ENCODE measurements at regions not wholly inside any gene's neighbourhood (a gene's known extent, or its start where the extent isn't known, plus 50 kb on each side); places are given as distances from the start of the nearest gene placed in this dataset.

GRCh38 chrX:117147249-117147648 lies 684.5 kb upstream of the CT83 start:
- DNase-seq (ENCODE audit: low read depth in 1 of 2, low spot score in 2 of 2) (no peak), FAIRE-seq (no peak)
- no peak overlapping the region for H3K4ac ChIP-seq (replicated peaks; ENCODE audit: insufficient read length, low read depth, low read length)
- no peak overlapping the region for H3K4me2 ChIP-seq (ENCODE audit: insufficient read depth in 1 of 2, low read depth in 2 of 2, low read length in 2 of 2)
- no peak overlapping the region for H4K5ac ChIP-seq (ENCODE audit: insufficient read length, low read depth, low read length)
- CTCF ChIA-PET (ENCODE audit: partially characterized antibody) = no interaction called here
- no peak overlapping the region for H4K91ac ChIP-seq (replicated peaks; ENCODE audit: insufficient read length, low read length)
- H3K79me1 ChIP-seq (ENCODE audit: low read depth, low read length) = no peaks in the 10 kb centered on the region
- no peaks in the 10 kb centered on the region for H3K9me3 ChIP-seq (ENCODE audit: insufficient read depth in 2 of 2, low read depth in 1 of 2, low read length in 1 of 2)
- no peak overlapping the region for H2BK15ac ChIP-seq (ENCODE audit: low read length)
- H2BK120ac ChIP-seq (replicated peaks; ENCODE audit: low read depth, low read length) = no peak overlapping the region
- no peaks in the 10 kb centered on the region for H4K20me1 ChIP-seq (replicated peaks in 1 of 2; ENCODE audit: control insufficient read depth in 1 of 2, insufficient read depth in 2 of 2, low read length in 2 of 2)
- no peak overlapping the region for H3K18ac ChIP-seq (ENCODE audit: extremely low read depth, low read length)
- no peak overlapping the region for H3K56ac ChIP-seq (replicated peaks; ENCODE audit: insufficient read length, low read depth, low read length)
- no peak overlapping the region for H2BK5ac ChIP-seq (ENCODE audit: low read depth, low read length)
- H4K8ac ChIP-seq (ENCODE audit: extremely low read depth, insufficient read depth, low read length) = no peak overlapping the region
- H3K4me1 ChIP-seq (replicated peaks in 1 of 4; ENCODE audit: control insufficient read depth in 3 of 4, insufficient read depth in 4 of 4, low read length in 3 of 4) = no peaks in the 10 kb centered on the region
- no peaks in the 10 kb centered on the region for H3K36me3 ChIP-seq (ENCODE audit: control insufficient read depth in 2 of 4, insufficient read depth in 4 of 4, low read length in 3 of 4)
- H3K23ac ChIP-seq (ENCODE audit: insufficient read length) = no peak overlapping the region
- no peak overlapping the region for H3K9ac ChIP-seq (replicated peaks in 1 of 4; ENCODE audit: extremely low read depth in 1 of 4, low read depth in 3 of 4, low read length in 3 of 4)
- H2BK12ac ChIP-seq (ENCODE audit: low read depth, low read length) = no peak overlapping the region
- H2AFZ ChIP-seq (ENCODE audit: low read length) = no peak overlapping the region
- H3K4me3 ChIP-seq (ENCODE audit: extremely low read depth in 1 of 4, insufficient read depth in 2 of 4, low read depth in 3 of 4, low read length in 4 of 4) = no peak overlapping the region
- POLR2A ChIA-PET (ENCODE audit: partially characterized antibody) = no interaction called here
- no peak overlapping the region for H3K14ac ChIP-seq (ENCODE audit: insufficient read length)
- H2AK5ac ChIP-seq (ENCODE audit: low read depth, low read length) = no peak overlapping the region
- no peaks in the 10 kb centered on the region for H3K23me2 ChIP-seq (ENCODE audit: low read depth, low read length)
- H3K27me3 ChIP-seq (replicated peaks in 1 of 4; ENCODE audit: control insufficient read depth in 3 of 4, extremely low read depth in 1 of 4, insufficient read depth in 3 of 4, low read length in 3 of 4) = no peaks in the 10 kb centered on the region
- H3K79me2 ChIP-seq (ENCODE audit: control insufficient read depth in 1 of 2, insufficient read depth in 2 of 2, low read length in 2 of 2) = no peaks in the 10 kb centered on the region
- no peak overlapping the region for H2BK20ac ChIP-seq (ENCODE audit: low read length)
- H3K27ac ChIP-seq (ENCODE audit: low read depth, low read length) = no peak overlapping the region
- TF ChIP-seq SIX5 (IDR thresholded peaks at IDR 0.05; ENCODE audit: low read depth, low read length) (no peak), SAP30 (IDR thresholded peaks at IDR 0.05; ENCODE audit: insufficient read depth, insufficient replicate concordance, low read length) (no peak), EGR1 (IDR thresholded peaks at IDR 0.05; ENCODE audit: borderline replicate concordance, low read depth, low read length) (no peak), BACH1 (IDR thresholded peaks at IDR 0.05; ENCODE audit: low read length) (no peak), CHD2 (IDR thresholded peaks at IDR 0.05; ENCODE audit: low read length) (no peak), SP2 (IDR thresholded peaks at IDR 0.05; ENCODE audit: low read length) (no peak), KDM5A (IDR thresholded peaks at IDR 0.05; ENCODE audit: low read length) (no peak), HDAC6 (IDR thresholded peaks at IDR 0.05; ENCODE audit: low read depth, low read length) (no peak), RXRA (IDR thresholded peaks at IDR 0.05; ENCODE audit: insufficient read depth, low read depth, low read length) (no peak), RNF2 (IDR thresholded peaks at IDR 0.05; ENCODE audit: borderline replicate concordance, low read depth, low read length, missing control alignments, poor library complexity, severe bottlenecking) (no peak), SIRT6 (IDR thresholded peaks at IDR 0.05; ENCODE audit: low read length) (no peak), RBBP5 (IDR thresholded peaks at IDR 0.05; ENCODE audit: borderline replicate concordance, low read depth, low read length) (no peak), RFX5 (IDR thresholded peaks at IDR 0.05; ENCODE audit: borderline replicate concordance, low read depth, low read length) (no peak), CTBP2 (IDR thresholded peaks at IDR 0.05; ENCODE audit: borderline replicate concordance, insufficient read depth, insufficient read length, low read length) (no peak), ATF2 (IDR thresholded peaks at IDR 0.05; ENCODE audit: low read length) (no peak)

Measured in H1 (cell line).